HepG2 (cell line): ENCODE measurements at regions not wholly inside any gene's neighbourhood (a gene's known extent, or its start where the extent isn't known, plus 50 kb on each side); places are given as distances from the start of the nearest gene placed in this dataset.

Source experiments
- BRCA1 ChIP-seq: sonication (generic); formaldehyde crosslinking; IDR thresholded peaks from 2 replicates; pipeline ENCODE4 v1.4.0; 2020; ENCODE audit warnings: missing genetic modification reagents
- CCAR2 ChIP-seq: fragments of 200-400 bp; formaldehyde crosslinking; optimal IDR thresholded peaks from 2 replicates; pipeline ENCODE3; 2018; ENCODE audit warnings: low read depth, mild to moderate bottlenecking, low read length, moderate library complexity
- ETV6 ChIP-seq: sonication (generic); formaldehyde crosslinking; conservative IDR thresholded peaks from 2 replicates; pipeline ENCODE4 v1.4.0; 2020; ENCODE audit warnings: missing genetic modification reagents
- FOXK2 ChIP-seq: fragments of 450-650 bp; IDR thresholded peaks from 2 replicates; pipeline ENCODE4 v1.6.1; 2016
- KLF16 ChIP-seq, 2 experiments: sonication (generic) in 1 of 2; formaldehyde crosslinking in 1 of 2; IDR thresholded peaks; 2 replicates each; pipeline versions ENCODE4 v1.6.1 to v1.8.0; 2016 to 2023; ENCODE audit warnings: missing genetic modification reagents in 2 of 2, missing compliant biosample characterization in 1 of 2
- MED8 ChIP-seq: sonication (generic); formaldehyde crosslinking; IDR thresholded peaks from 2 replicates; pipeline ENCODE4 v1.8.1; 2023; ENCODE audit warnings: mild to moderate bottlenecking, missing genetic modification reagents; ENCODE audit not compliant: insufficient replicate concordance
- MTA3 ChIP-seq: sonication (generic); formaldehyde crosslinking; IDR thresholded peaks from 2 replicates; pipeline ENCODE4 v1.4.0; 2020; ENCODE audit warnings: missing genetic modification reagents
- NFE2 ChIP-seq: sonication (generic); formaldehyde crosslinking; IDR thresholded peaks from 2 replicates; pipeline ENCODE4 v1.4.0; 2020; ENCODE audit warnings: missing genetic modification reagents
- NR1H2 ChIP-seq: sonication (generic); formaldehyde crosslinking; IDR thresholded peaks from 2 replicates; pipeline ENCODE4 v1.8.1; 2022; ENCODE audit warnings: low read depth, missing genetic modification reagents, borderline replicate concordance
- POLR2A ChIP-seq, 2 experiments: IDR thresholded peaks; 2 replicates each; pipeline ENCODE4 v1.6.1; 2011; ENCODE audit warnings: low read depth in 2 of 2, low read length in 2 of 2, mild to moderate bottlenecking in 1 of 2, moderate library complexity in 1 of 2; ENCODE audit not compliant: insufficient read depth in 1 of 2
- TF ChIP-seq, protein P1 (sequence below): sonication (generic); formaldehyde crosslinking; IDR thresholded peaks from 2 replicates; pipeline ENCODE4 v1.4.0; 2020; ENCODE audit warnings: missing genetic modification reagents, borderline replicate concordance
- TF ChIP-seq, protein P2 (sequence below): sonication (generic); formaldehyde crosslinking; IDR thresholded peaks from 2 replicates; pipeline ENCODE4 v1.8.1; 2023; ENCODE audit warnings: mild to moderate bottlenecking, missing genetic modification reagents, borderline replicate concordance
- TF ChIP-seq, protein P3 (sequence below): sonication (generic); formaldehyde crosslinking; IDR thresholded peaks from 2 replicates; pipeline ENCODE4 v1.8.0; 2022; ENCODE audit warnings: low read depth, missing genetic modification reagents
- TF ChIP-seq, protein P4 (sequence below): sonication (generic); formaldehyde crosslinking; IDR thresholded peaks from 2 replicates; pipeline ENCODE4 v1.9.0; 2021; ENCODE audit warnings: missing genetic modification reagents, mild to moderate bottlenecking, borderline replicate concordance

DNA sequence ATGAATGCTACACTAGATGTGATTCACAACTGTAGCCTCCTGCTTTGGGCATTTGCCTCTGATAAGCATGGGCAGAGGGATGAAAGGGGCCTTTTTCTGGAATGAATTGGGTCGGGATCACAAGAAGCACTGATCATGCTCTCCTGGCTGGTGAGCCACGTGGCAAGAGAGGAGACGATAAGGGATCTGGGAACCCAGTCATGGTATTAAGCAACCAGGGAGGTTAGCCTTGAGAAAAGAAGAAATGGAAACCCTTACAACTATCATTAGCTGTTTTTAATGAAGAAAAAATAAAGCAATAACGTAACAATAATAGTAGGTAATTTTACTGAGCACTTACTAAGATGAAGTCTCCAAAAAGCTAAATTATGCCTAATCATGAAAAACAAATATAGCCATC is 50.0 kb upstream of the RAI14 start:
- no peak for TF ChIP-seq MTA3 (CRISPR knock-in tag)
- TF ChIP-seq KLF16 (CRISPR knock-in tag; IDR thresholded peaks at IDR 0.05), result no peak
- TF ChIP-seq BRCA1 (CRISPR knock-in tag), result no peak
- no peak for TF ChIP-seq NFE2 (CRISPR knock-in tag)
- no peak for TF ChIP-seq POLR2A (IDR thresholded peaks at IDR 0.05; ENCODE audit: insufficient read depth in 1 of 2, low read depth in 2 of 2, low read length in 2 of 2)
- TF ChIP-seq, protein P1, sequence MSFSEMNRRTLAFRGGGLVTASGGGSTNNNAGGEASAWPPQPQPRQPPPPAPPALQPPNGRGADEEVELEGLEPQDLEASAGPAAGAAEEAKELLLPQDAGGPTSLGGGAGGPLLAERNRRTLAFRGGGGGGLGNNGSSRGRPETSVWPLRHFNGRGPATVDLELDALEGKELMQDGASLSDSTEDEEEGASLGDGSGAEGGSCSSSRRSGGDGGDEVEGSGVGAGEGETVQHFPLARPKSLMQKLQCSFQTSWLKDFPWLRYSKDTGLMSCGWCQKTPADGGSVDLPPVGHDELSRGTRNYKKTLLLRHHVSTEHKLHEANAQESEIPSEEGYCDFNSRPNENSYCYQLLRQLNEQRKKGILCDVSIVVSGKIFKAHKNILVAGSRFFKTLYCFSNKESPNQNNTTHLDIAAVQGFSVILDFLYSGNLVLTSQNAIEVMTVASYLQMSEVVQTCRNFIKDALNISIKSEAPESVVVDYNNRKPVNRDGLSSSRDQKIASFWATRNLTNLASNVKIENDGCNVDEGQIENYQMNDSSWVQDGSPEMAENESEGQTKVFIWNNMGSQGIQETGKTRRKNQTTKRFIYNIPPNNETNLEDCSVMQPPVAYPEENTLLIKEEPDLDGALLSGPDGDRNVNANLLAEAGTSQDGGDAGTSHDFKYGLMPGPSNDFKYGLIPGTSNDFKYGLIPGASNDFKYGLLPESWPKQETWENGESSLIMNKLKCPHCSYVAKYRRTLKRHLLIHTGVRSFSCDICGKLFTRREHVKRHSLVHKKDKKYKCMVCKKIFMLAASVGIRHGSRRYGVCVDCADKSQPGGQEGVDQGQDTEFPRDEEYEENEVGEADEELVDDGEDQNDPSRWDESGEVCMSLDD (CRISPR knock-in tag), result no peak
- TF ChIP-seq ETV6, result no peak
- no peak for TF ChIP-seq MED8 (CRISPR knock-in tag)
- TF ChIP-seq, protein P2, sequence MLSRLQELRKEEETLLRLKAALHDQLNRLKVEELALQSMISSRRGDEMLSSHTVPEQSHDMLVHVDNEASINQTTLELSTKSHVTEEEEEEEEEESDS (CRISPR knock-in tag), result no peak
- no peak for TF ChIP-seq CCAR2
- no peak for TF ChIP-seq FOXK2
- TF ChIP-seq, protein P3, sequence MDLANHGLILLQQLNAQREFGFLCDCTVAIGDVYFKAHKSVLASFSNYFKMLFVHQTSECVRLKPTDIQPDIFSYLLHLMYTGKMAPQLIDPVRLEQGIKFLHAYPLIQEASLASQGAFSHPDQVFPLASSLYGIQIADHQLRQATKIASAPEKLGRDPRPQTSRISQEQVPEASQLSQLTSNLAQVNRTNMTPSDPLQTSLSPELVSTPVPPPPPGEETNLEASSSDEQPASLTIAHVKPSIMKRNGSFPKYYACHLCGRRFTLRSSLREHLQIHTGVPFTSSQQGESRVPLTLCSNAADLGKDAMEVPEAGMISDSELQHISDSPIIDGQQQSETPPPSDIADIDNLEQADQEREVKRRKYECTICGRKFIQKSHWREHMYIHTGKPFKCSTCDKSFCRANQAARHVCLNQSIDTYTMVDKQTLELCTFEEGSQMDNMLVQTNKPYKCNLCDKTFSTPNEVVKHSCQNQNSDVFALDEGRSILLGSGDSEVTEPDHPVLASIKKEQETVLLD (CRISPR knock-in tag), result no peak
- TF ChIP-seq, protein P4, sequence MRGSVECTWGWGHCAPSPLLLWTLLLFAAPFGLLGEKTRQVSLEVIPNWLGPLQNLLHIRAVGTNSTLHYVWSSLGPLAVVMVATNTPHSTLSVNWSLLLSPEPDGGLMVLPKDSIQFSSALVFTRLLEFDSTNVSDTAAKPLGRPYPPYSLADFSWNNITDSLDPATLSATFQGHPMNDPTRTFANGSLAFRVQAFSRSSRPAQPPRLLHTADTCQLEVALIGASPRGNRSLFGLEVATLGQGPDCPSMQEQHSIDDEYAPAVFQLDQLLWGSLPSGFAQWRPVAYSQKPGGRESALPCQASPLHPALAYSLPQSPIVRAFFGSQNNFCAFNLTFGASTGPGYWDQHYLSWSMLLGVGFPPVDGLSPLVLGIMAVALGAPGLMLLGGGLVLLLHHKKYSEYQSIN (CRISPR knock-in tag), result no peak
- TF ChIP-seq NR1H2, result no peak
